AG04450 (cell line): ENCODE measurements at regions not wholly inside any gene's neighbourhood (a gene's known extent, or its start where the extent isn't known, plus 50 kb on each side); places are given as distances from the start of the nearest gene placed in this dataset.

Source experiments
- CTCF ChIA-PET: fragments of 300-600, 350-600 bp; formaldehyde crosslinking; extraction: SDS; loops from one replicate; lab custom pipeline; 2022; ENCODE audit warnings: antibody characterized with exemption, inconsistent platforms; lab: Charles Lee
- POLR2A ChIA-PET: fragments of 350-600 bp; formaldehyde crosslinking; extraction: SDS; loops from one replicate; lab custom pipeline; 2021; ENCODE audit warnings: antibody characterized with exemption, inconsistent platforms; lab: Yijun Ruan, JAX
- DNase-seq: peaks from one replicate; pipeline ENCODE4 v3.0.0-alpha.2; 2011; ENCODE audit warnings: low read depth, low spot score
- H3K27ac ChIP-seq: one replicate; pipeline ENCODE4 v1.5.1; 2012; ENCODE audit warnings: low read depth, low read length, control low read depth
- H3K27me3 ChIP-seq: one replicate; pipeline ENCODE4 v1.6.0; 2012; ENCODE audit warnings: low read length; ENCODE audit not compliant: control insufficient read depth, insufficient read depth
- H3K4me3 ChIP-seq: 2 replicates; pipeline ENCODE4 v1.5.1; 2011; ENCODE audit warnings: mild to moderate bottlenecking, low read depth, low read length, control low read depth
- H3K9me3 ChIP-seq: 2 replicates; pipeline ENCODE4 v1.5.1; 2012; ENCODE audit warnings: low read length; ENCODE audit not compliant: control insufficient read depth, insufficient read depth
- CTCF ChIP-seq: IDR thresholded peaks from 2 replicates; pipeline ENCODE4 v1.5.1; 2011; ENCODE audit warnings: low read depth, low read length, control low read depth, inconsistent platforms

GRCh38 chr6:148169706-148170105, 172.9 kb upstream of the SASH1 start:
- CTCF ChIA-PET, result interaction anchor here (0.6 to 2.3 kb wide), 5 partner anchors 10 to 787 kb away, joined by 3 to 19 read pairs (median 6); no protein-coding TSS in a partner anchor
- TF ChIP-seq CTCF, result no peak
- Histone ChIP-seq H3K27me3 (no peaks in the 10 kb centered on the region), H3K9me3 (no peaks in the 10 kb centered on the region), H3K27ac (no peak overlapping the region), H3K4me3 (no peak overlapping the region)
- POLR2A ChIA-PET, result no interaction called here
- no peak for DNase-seq

GRCh38 chr6:148170286-148170685, 172.4 kb upstream of the SASH1 start:
- ChIA-PET CTCF (interaction anchor here (0.7 to 2.3 kb wide), 4 partner anchors 10 to 820 kb away, joined by 3 to 19 read pairs (median 6); no protein-coding TSS in a partner anchor), POLR2A (no interaction called here)
- DNase-seq, result no peak
- Histone ChIP-seq H3K9me3 (no peaks in the 10 kb centered on the region), H3K4me3 (no peak overlapping the region), H3K27ac (no peak overlapping the region), H3K27me3 (no peaks in the 10 kb centered on the region)
- no peak for TF ChIP-seq CTCF

GRCh38 chr6:148173548-148173947, 169.1 kb upstream of the SASH1 start:
- DNase-seq, result no peak
- H3K9me3 ChIP-seq, result no peaks in the 10 kb centered on the region
- no peaks in the 10 kb centered on the region for H3K27me3 ChIP-seq
- ChIA-PET CTCF (interaction anchor here (0.7 kb wide), 1 partner anchor 331 kb away, joined by 3 read pairs; no protein-coding TSS in a partner anchor), POLR2A (no interaction called here)
- H3K27ac ChIP-seq, result no peak overlapping the region
- no peak for TF ChIP-seq CTCF
- H3K4me3 ChIP-seq, result no peak overlapping the region

GRCh38 chr6:148175550-148176188, 167.0 kb upstream of the SASH1 start:
- Histone ChIP-seq H3K4me3 (no peak overlapping the region), H3K27ac (no peak overlapping the region), H3K9me3 (peaks cover 4% of the 10 kb centered on the region; the same call in 1 of the 2 replicates), H3K27me3 (no peaks in the 10 kb centered on the region)
- ChIA-PET CTCF (interaction anchor here (0.5 to 3.7 kb wide), 13 partner anchors 10 to 669 kb away, joined by 3 to 102 read pairs (median 21); no protein-coding TSS in a partner anchor), POLR2A (no interaction called here)
- no peak for TF ChIP-seq CTCF
- no peak for DNase-seq

- ChIA-PET CTCF (interaction anchor here (0.5 to 3.7 kb wide), 57 partner anchors 8 to 1008 kb away, joined by 3 to 102 read pairs (median 5); partner anchors contain the start of gene SASH1), POLR2A (interaction anchor here (0.5 kb wide), 1 partner anchor 671 kb away, joined by 3 read pairs; no protein-coding TSS in a partner anchor)
- Histone ChIP-seq H3K27ac (no peak overlapping the region), H3K27me3 (no peaks in the 10 kb centered on the region), H3K9me3 (peaks cover 4% of the 10 kb centered on the region; the same call in 1 of the 2 replicates), H3K4me3 (no peak overlapping the region)
- DNase-seq, result peak; percentile 30
- peak; percentile 71 for TF ChIP-seq CTCF
Measured at GRCh38 chr6:148177589-148178233, 164.9 kb upstream of the SASH1 start.
